Left colon (tissue), 2 donors: ENCODE measurements at regions not wholly inside any gene's neighbourhood (a gene's known extent, or its start where the extent isn't known, plus 50 kb on each side); places are given as distances from the start of the nearest gene placed in this dataset.
A peak's percentile ranks its signal among the peaks of the same experiment; 100 is the strongest.
"Not testable (repeated sequence)": the region's sequence is repeated elsewhere in the genome, so short reads cannot be mapped to it uniquely, and the experiment has no call there.

Experiments
- ATAC-seq: fragments of 200-7000 bp; cut with Tn5 transposase; one replicate; pipeline ENCODE4 v1.9.1; 2020; ENCODE audit warnings: mild to moderate bottlenecking, moderate library complexity
- DNase-seq, 2 donors: peaks; one replicate each; pipeline ENCODE4 v3.0.0-alpha.2; 2020
- intact Hi-C, 2 donors: fragments of 100-400 bp; cut with DNase I in 1 of 2; cut with micrococcal nuclease in 1 of 2; formaldehyde crosslinking; loops; one replicate each; pipeline versions ENCODE4 v1.11.2 to v1.14.0; 2022; cut with DNase I, micrococcal nuclease
- donor health status: DM: no; HTN: no; CAD: no.
- donor health status: DM: yes; HTN: yes; CAD: no.

- ATAC-seq (no peak), DNase-seq (no peak)
- intact Hi-C loops: no loop called here
These were observed 549.0 kb downstream of the IGSF11 start for GRCh38 chr3:118485693-118486092.

GRCh38 chr3:118487734-118488133, 546.9 kb downstream of the IGSF11 start:
- no peak for ATAC-seq
- intact Hi-C loops: no loop called here
- DNase-seq: no peak

- intact Hi-C loops: no loop called here
- DNase-seq (no peak), ATAC-seq (no peak)
These were observed 545.9 kb downstream of the IGSF11 start for GRCh38 chr3:118488732-118489131.

GRCh38 chr3:118495206-118495605, 539.4 kb downstream of the IGSF11 start:
- intact Hi-C loops: no loop called here
- DNase-seq: no peak
- no peak for ATAC-seq

GRCh38 chr3:118497274-118497673, 537.4 kb downstream of the IGSF11 start:
- DNase-seq: no peak
- intact Hi-C loops: no loop called here
- ATAC-seq: no peak

- DNase-seq: peak; percentile 50 to 57
- intact Hi-C loops: no loop called here
- peak; percentile 85 for ATAC-seq
These were observed 533.5 kb downstream of the IGSF11 start for GRCh38 chr3:118501152-118501551.

- DNase-seq: no peak
- intact Hi-C loops: no loop called here
- ATAC-seq: no peak
These were observed 529.7 kb downstream of the IGSF11 start for GRCh38 chr3:118504906-118505305.

- intact Hi-C loops: no loop called here
- DNase-seq (no peak), ATAC-seq (no peak)
These were observed 528.9 kb downstream of the IGSF11 start for GRCh38 chr3:118505784-118506183.

- ATAC-seq (no peak), DNase-seq (no peak)
- intact Hi-C loops: no loop called here
These were observed 523.2 kb downstream of the IGSF11 start for GRCh38 chr3:118511402-118511801.

GRCh38 chr3:118512301-118512700, 522.3 kb downstream of the IGSF11 start:
- intact Hi-C loops: no loop called here

GRCh38 chr3:118525077-118525476, 509.6 kb downstream of the IGSF11 start:
- ATAC-seq (no peak), DNase-seq (no peak)
- intact Hi-C loops: no loop called here

More at GRCh38 chr3:118512301-118512700, 522.3 kb downstream of the IGSF11 start:
- ATAC-seq (no peak), DNase-seq (no peak)

- ATAC-seq: no peak
- intact Hi-C loops: no loop called here
- no peak for DNase-seq
These were observed 507.7 kb downstream of the IGSF11 start for GRCh38 chr3:118526758-118527513.

GRCh38 chr3:118527514-118528044, 507.1 kb downstream of the IGSF11 start:
- DNase-seq: no peak
- no peak for ATAC-seq
- intact Hi-C loops: no loop called here

GRCh38 chr3:118529554-118529953, 505.1 kb downstream of the IGSF11 start:
- DNase-seq (no peak), ATAC-seq (no peak)
- intact Hi-C loops: no loop called here

- ATAC-seq (no peak), DNase-seq (no peak)
- intact Hi-C loops: no loop called here
These were observed 504.2 kb downstream of the IGSF11 start for GRCh38 chr3:118530350-118530922.

GRCh38 chr3:118530927-118531356, 503.7 kb downstream of the IGSF11 start:
- ATAC-seq, intact Hi-C loops, DNase-seq: not testable (repeated sequence)

GRCh38 chr3:118531816-118532215, 502.8 kb downstream of the IGSF11 start:
- DNase-seq (no peak), ATAC-seq (no peak)
- intact Hi-C loops: no loop called here

- intact Hi-C loops: no loop called here
- ATAC-seq (no peak), DNase-seq (no peak)
These were observed 501.0 kb downstream of the IGSF11 start for GRCh38 chr3:118533676-118534075.

- intact Hi-C loops: no loop called here
- no peak for ATAC-seq
These were observed 500.1 kb downstream of the IGSF11 start for GRCh38 chr3:118534519-118534918.

GRCh38 chr3:118536764-118537163, 497.9 kb downstream of the IGSF11 start:
- intact Hi-C loops: no loop called here
- ATAC-seq (no peak), DNase-seq (no peak)

More at GRCh38 chr3:118534519-118534918, 500.1 kb downstream of the IGSF11 start:
- no peak for DNase-seq
